AG04450 (cell line): ENCODE measurements at regions not wholly inside any gene's neighbourhood (a gene's known extent, or its start where the extent isn't known, plus 50 kb on each side); places are given as distances from the start of the nearest gene placed in this dataset.

Source experiments
- CTCF ChIA-PET: fragments of 300-600, 350-600 bp; formaldehyde crosslinking; extraction: SDS; loops from one replicate; lab custom pipeline; 2022; ENCODE audit warnings: antibody characterized with exemption, inconsistent platforms; lab: Charles Lee
- POLR2A ChIA-PET: fragments of 350-600 bp; formaldehyde crosslinking; extraction: SDS; loops from one replicate; lab custom pipeline; 2021; ENCODE audit warnings: antibody characterized with exemption, inconsistent platforms; lab: Yijun Ruan, JAX
- DNase-seq: peaks from one replicate; pipeline ENCODE4 v3.0.0-alpha.2; 2011; ENCODE audit warnings: low read depth, low spot score
- H3K27ac ChIP-seq: one replicate; pipeline ENCODE4 v1.5.1; 2012; ENCODE audit warnings: low read depth, low read length, control low read depth
- H3K27me3 ChIP-seq: one replicate; pipeline ENCODE4 v1.6.0; 2012; ENCODE audit warnings: low read length; ENCODE audit not compliant: control insufficient read depth, insufficient read depth
- H3K4me3 ChIP-seq: 2 replicates; pipeline ENCODE4 v1.5.1; 2011; ENCODE audit warnings: mild to moderate bottlenecking, low read depth, low read length, control low read depth
- H3K9me3 ChIP-seq: 2 replicates; pipeline ENCODE4 v1.5.1; 2012; ENCODE audit warnings: low read length; ENCODE audit not compliant: control insufficient read depth, insufficient read depth
- TF ChIP-seq, protein P1 (sequence below): IDR thresholded peaks from 2 replicates; pipeline ENCODE4 v1.5.1; 2011; ENCODE audit warnings: low read depth, low read length, control low read depth, inconsistent platforms

GRCh38 chr12:86799616-86800015 lies 543.4 kb upstream of the MGAT4C start:
- no peak overlapping the region for H3K27ac ChIP-seq
- no peak for DNase-seq
- ChIA-PET CTCF (no interaction called here), POLR2A (no interaction called here)
- H3K4me3 ChIP-seq: no peak overlapping the region
- no peaks in the 10 kb centered on the region for H3K27me3 ChIP-seq
- no peaks in the 10 kb centered on the region for H3K9me3 ChIP-seq
- TF ChIP-seq, protein P1, sequence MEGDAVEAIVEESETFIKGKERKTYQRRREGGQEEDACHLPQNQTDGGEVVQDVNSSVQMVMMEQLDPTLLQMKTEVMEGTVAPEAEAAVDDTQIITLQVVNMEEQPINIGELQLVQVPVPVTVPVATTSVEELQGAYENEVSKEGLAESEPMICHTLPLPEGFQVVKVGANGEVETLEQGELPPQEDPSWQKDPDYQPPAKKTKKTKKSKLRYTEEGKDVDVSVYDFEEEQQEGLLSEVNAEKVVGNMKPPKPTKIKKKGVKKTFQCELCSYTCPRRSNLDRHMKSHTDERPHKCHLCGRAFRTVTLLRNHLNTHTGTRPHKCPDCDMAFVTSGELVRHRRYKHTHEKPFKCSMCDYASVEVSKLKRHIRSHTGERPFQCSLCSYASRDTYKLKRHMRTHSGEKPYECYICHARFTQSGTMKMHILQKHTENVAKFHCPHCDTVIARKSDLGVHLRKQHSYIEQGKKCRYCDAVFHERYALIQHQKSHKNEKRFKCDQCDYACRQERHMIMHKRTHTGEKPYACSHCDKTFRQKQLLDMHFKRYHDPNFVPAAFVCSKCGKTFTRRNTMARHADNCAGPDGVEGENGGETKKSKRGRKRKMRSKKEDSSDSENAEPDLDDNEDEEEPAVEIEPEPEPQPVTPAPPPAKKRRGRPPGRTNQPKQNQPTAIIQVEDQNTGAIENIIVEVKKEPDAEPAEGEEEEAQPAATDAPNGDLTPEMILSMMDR: no peak

DNA sequence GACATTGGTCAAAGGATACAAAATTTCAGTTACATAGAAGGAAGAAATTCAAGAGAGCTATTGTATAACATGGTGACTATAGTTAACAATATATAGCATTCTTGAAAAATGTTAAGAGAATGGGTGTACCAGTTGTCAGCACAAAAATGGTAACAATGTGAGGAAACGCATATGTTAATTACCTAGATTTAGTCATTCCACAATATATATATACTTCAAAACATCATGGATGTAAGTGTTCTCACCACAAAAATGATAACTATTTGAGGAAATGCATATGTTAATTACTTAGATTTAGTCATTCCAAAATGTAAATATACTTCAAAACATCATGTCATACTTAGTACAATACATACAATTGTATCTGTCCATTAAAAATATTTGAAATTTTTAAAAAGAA lies 540.4 kb upstream of the MGAT4C start:
- ChIA-PET CTCF (no interaction called here), POLR2A (no interaction called here)
- H3K4me3 ChIP-seq: no peak overlapping the region
- H3K9me3 ChIP-seq: no peaks in the 10 kb centered on the region
- H3K27me3 ChIP-seq: no peaks in the 10 kb centered on the region
- TF ChIP-seq, protein P1: no peak
- DNase-seq: no peak
- no peak overlapping the region for H3K27ac ChIP-seq

DNA sequence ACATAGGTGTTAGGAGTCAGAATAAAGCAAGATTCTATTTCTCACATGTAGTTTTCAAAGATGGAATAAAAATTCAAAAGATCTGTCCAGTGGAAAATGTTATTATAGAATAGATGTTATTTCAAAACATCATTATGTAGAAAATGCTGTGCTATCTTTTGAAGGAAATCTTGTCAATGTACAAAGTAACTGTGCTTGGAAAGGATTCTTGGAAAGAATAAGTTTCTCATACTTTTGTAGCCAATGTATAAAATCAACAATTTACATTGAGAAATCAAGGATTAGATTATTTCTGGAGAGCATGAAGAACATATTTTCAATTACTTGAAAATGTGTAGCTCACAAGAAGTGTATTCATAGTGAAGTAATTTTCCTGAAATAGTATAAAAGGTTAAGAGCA lies 532.5 kb upstream of the MGAT4C start:
- Histone ChIP-seq H3K27ac (no peak overlapping the region), H3K27me3 (no peaks in the 10 kb centered on the region), H3K9me3 (no peaks in the 10 kb centered on the region), H3K4me3 (no peak overlapping the region)
- DNase-seq: no peak
- ChIA-PET POLR2A (no interaction called here), CTCF (no interaction called here)
- TF ChIP-seq, protein P1: no peak

- Histone ChIP-seq H3K27me3 (no peaks in the 10 kb centered on the region), H3K4me3 (no peak overlapping the region), H3K27ac (no peak overlapping the region), H3K9me3 (no peaks in the 10 kb centered on the region)
- ChIA-PET CTCF (no interaction called here), POLR2A (no interaction called here)
- TF ChIP-seq, protein P1: no peak
- DNase-seq: no peak
These were observed 531.2 kb upstream of the MGAT4C start for GRCh38 chr12:86787419-86787818.

DNA sequence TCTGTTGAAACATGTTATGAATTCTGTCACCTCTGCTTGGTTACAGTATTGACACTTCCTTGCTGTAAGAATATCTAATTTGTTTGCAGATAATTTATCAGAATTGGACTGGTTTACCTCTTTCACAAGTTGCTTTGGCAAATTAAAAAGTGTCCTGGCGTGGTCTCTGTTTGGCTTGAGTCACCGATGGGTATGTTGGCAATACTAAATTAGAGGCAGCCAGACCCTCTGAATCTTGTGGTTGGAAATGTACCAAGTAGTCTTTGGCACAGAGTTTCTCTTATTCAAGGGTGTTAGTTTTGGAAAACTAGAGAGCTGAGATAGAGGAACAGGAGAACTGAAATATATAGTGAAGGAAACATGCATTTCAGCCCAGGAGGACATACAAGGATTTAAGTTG lies 521.1 kb upstream of the MGAT4C start:
- CTCF ChIA-PET: no interaction called here
- Histone ChIP-seq H3K9me3 (no peaks in the 10 kb centered on the region), H3K4me3 (no peak overlapping the region), H3K27ac (no peak overlapping the region), H3K27me3 (no peaks in the 10 kb centered on the region)
- DNase-seq: no peak
- TF ChIP-seq, protein P1: no peak
- POLR2A ChIA-PET: no interaction called here
